Activated naive CD8-positive, alpha-beta T cell (primary cell): ENCODE measurements at regions not wholly inside any gene's neighbourhood (a gene's known extent, or its start where the extent isn't known, plus 50 kb on each side); places are given as distances from the start of the nearest gene placed in this dataset.

Experiments used
- H3K27ac Mint-ChIP-seq: one replicate; pipeline ENCODE4 v1.8.0; 2021; ENCODE audit warnings: mixed read lengths
- H3K27me3 Mint-ChIP-seq: one replicate; pipeline ENCODE4 v1.8.0; 2021; ENCODE audit warnings: mixed read lengths
- H3K36me3 Mint-ChIP-seq: one replicate; pipeline ENCODE4 v1.8.0; 2021; ENCODE audit warnings: mixed read lengths
- H3K4me1 Mint-ChIP-seq: one replicate; pipeline ENCODE4 v1.8.0; 2021; ENCODE audit warnings: low read depth, mixed read lengths
- H3K4me3 Mint-ChIP-seq: one replicate; pipeline ENCODE4 v1.8.0; 2021; ENCODE audit warnings: mild to moderate bottlenecking, mixed read lengths
- H3K9me3 Mint-ChIP-seq: one replicate; pipeline ENCODE4 v1.8.0; 2021; ENCODE audit warnings: low read depth, mixed read lengths

DNA sequence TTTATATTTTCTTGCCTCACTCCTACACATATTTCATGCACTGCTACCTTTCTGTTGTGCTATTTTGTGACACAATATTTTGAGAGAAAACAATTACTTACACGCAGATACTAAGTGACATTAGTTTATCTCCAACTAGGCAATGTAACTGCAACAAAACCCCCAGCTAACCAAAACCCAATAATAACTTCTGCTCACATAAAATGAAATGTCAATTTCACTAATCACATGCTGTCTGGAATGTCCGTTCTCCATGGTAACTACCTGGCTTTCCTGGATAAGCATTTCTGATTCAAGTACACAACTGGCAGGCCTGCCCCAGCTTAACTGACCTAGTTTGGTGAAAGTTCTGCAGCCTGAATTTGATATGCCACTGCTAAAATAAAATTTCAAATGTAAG lies 313.5 kb downstream of the TMA16 start:
- H3K27me3 Mint-ChIP-seq = no peaks in the 10 kb centered on the region
- no peaks in the 10 kb centered on the region for H3K36me3 Mint-ChIP-seq
- H3K4me3 Mint-ChIP-seq = no peak overlapping the region
- no peaks in the 10 kb centered on the region for H3K9me3 Mint-ChIP-seq
- H3K4me1 Mint-ChIP-seq = no peaks in the 10 kb centered on the region
- no peak overlapping the region for H3K27ac Mint-ChIP-seq

DNA sequence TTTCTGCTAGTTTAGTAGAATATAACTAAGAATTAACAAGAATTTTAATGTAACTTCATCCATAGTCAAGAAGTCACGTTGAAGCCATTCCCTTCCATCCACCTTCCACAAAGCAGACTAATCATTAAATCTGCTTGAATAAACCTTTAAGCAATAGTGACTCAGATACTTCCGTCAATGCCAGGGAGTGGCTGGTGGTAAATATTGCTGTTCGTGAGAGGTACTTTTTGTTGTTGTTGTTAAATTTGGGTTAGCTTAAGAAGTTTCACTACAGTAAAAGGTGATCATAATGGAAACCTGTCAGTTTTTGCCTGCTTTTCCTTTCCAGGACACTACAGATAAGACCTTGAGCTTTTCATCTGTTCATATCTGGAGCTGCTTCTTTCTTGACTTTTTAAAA lies 316.3 kb downstream of the TMA16 start:
- H3K4me1 Mint-ChIP-seq = no peaks in the 10 kb centered on the region
- H3K27me3 Mint-ChIP-seq = no peaks in the 10 kb centered on the region
- no peaks in the 10 kb centered on the region for H3K9me3 Mint-ChIP-seq
- no peak overlapping the region for H3K27ac Mint-ChIP-seq
- H3K36me3 Mint-ChIP-seq = no peaks in the 10 kb centered on the region
- H3K4me3 Mint-ChIP-seq = no peak overlapping the region

DNA sequence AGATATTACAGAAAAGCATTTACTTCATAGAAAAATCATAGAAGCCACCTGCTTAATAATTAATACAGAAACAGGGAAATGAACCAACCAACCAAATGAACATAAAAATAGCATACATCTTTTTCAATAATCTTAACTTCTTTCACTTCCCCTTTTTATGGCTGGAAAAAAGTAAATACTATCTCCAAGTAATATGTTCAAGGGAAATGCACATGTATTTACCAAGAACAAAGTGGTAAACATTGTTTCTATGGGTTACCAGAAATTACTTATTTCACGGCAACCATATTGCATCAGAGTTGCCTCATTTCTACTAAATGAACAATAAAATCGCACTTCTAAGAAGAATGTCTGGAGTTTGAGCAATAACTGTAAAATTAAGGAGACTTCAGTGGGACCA lies 321.3 kb downstream of the TMA16 start:
- no peak overlapping the region for H3K4me3 Mint-ChIP-seq
- H3K36me3 Mint-ChIP-seq = no peaks in the 10 kb centered on the region
- no peaks in the 10 kb centered on the region for H3K27me3 Mint-ChIP-seq
- H3K4me1 Mint-ChIP-seq = no peaks in the 10 kb centered on the region
- H3K27ac Mint-ChIP-seq = no peak overlapping the region
- H3K9me3 Mint-ChIP-seq = no peaks in the 10 kb centered on the region

DNA sequence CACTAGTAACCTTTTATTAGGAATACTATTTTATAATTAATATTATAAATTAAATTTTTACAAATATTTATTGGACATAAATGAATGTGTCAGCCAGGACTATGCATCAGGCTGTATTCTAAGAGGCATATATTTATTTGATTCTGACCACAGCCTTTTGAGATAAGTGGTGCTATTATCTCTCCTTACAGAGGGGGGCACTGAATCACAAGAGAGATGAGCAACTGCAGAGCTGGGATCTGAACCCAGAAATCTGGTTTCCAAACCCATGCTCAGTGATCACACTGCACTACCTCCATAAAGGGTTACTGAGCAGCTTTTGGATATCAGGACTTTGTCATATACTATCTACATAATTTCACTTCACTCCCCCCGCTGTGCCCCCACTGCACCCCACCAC lies 322.0 kb downstream of the TMA16 start:
- Mint-ChIP-seq H3K4me3 (no peak overlapping the region), H3K4me1 (no peaks in the 10 kb centered on the region)

DNA sequence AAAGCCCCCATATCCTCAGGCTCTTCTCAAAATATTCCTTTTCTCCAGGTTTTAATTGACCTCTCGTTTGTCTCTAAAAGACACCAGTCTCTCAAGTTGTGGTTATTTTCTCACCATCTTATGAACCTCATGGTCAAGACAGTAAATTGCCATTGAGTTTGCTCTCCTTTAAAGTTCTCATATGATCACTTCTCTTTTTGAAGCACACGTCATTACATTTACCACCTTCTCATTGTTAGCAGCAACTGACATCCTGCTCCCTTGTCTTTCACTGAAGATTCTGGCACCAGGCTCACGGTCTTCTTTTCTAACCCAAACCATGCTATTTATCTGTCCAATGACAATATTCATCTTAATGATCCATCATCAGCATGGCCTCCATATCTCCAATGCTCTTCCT lies 324.2 kb downstream of the TMA16 start:
- H3K27ac Mint-ChIP-seq = no peak overlapping the region
- no peaks in the 10 kb centered on the region for H3K4me1 Mint-ChIP-seq
- no peak overlapping the region for H3K4me3 Mint-ChIP-seq
- H3K36me3 Mint-ChIP-seq = no peaks in the 10 kb centered on the region
- no peaks in the 10 kb centered on the region for H3K9me3 Mint-ChIP-seq
- H3K27me3 Mint-ChIP-seq = no peaks in the 10 kb centered on the region

More for the DNA sequence above, 322.0 kb downstream of the TMA16 start:
- no peaks in the 10 kb centered on the region for H3K27me3 Mint-ChIP-seq
- no peaks in the 10 kb centered on the region for H3K9me3 Mint-ChIP-seq
- no peak overlapping the region for H3K27ac Mint-ChIP-seq
- no peaks in the 10 kb centered on the region for H3K36me3 Mint-ChIP-seq

DNA sequence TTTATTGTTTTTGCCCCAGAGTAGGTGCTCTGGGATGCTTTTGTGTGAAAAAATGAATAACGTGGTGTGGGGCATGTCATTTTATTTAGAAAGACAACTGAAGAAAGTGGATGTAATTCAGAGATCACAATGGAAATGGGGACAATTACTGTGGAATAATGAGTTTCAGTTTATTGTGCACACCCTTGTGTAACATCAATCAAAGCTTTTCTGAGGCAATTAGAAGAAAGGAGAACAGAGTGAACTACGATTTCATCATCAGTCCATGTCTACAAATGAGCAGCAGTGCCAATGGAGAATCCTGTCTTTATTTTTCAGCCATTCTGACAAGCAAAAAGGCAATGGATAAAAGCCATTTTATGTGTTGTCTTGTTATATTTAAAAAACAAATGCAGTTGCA lies 339.2 kb downstream of the TMA16 start:
- H3K36me3 Mint-ChIP-seq = no peaks in the 10 kb centered on the region
- no peaks in the 10 kb centered on the region for H3K9me3 Mint-ChIP-seq
- H3K27me3 Mint-ChIP-seq = peaks cover 2% of the 10 kb centered on the region
- H3K27ac Mint-ChIP-seq = no peak overlapping the region
- no peak overlapping the region for H3K4me3 Mint-ChIP-seq
- H3K4me1 Mint-ChIP-seq = no peaks in the 10 kb centered on the region

DNA sequence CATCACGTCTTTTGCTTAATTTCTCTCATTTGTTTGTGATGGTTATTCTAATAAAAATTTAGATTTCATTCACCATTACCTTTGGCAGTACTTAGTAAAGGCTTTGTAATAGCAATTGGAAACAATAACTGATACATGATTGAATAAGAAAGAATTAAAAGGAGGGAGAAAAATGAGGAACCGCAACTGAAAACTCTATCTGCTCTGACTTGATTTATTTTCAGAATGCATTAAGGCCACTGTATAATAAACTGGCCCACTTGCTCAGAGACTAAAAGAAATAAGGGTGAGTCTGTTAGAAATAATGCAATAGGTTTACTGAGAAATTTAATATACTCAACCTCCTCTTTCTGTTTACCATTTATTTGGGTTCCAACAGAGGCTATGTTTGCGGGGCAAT lies 351.5 kb downstream of the TMA16 start:
- Mint-ChIP-seq H3K36me3 (no peaks in the 10 kb centered on the region), H3K4me1 (no peaks in the 10 kb centered on the region), H3K27ac (no peak overlapping the region), H3K27me3 (peaks cover 2% of the 10 kb centered on the region), H3K9me3 (no peaks in the 10 kb centered on the region), H3K4me3 (no peak overlapping the region)

DNA sequence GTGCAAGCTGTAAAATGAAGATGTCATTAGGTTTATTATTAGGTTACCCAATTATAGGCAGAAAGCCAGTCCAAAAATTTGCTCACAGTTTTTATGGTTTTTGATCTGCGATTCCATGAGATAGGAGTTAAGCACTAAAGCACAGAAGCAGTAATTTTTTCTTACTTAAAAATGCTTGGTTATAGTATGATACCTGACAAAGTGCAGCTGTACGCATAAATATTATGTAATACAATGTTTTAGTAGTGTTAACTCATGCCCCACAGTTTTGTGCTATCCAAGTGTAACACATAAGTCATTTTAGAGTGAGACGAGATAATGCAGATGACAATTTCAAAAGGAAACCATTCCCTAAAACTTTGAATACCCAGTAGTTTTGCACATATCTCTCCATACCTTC lies 357.8 kb downstream of the TMA16 start:
- Mint-ChIP-seq H3K4me3 (no peak overlapping the region), H3K9me3 (peaks cover 3% of the 10 kb centered on the region), H3K27ac (no peak overlapping the region), H3K27me3 (no peaks in the 10 kb centered on the region), H3K36me3 (no peaks in the 10 kb centered on the region), H3K4me1 (no peaks in the 10 kb centered on the region)

DNA sequence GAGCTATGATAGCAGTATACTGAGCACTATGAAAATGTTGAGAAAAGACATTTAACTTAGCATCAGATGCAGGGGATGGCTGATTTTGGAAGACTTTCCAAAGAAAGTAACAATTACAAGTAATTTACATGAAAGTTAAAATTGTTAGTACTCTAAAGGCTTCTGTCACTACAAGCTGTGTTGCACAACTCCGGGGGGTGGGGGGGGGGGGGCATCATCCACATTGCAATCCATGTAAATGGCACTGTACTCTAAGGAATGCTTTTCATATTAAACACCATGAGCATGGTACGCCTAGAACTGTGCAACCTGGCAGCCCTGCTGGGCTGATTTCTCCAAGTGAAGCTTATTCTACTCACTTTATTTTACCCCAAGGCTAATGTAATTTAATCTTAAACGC lies 363.4 kb downstream of the TMA16 start:
- Mint-ChIP-seq H3K27ac (no peak overlapping the region), H3K36me3 (no peaks in the 10 kb centered on the region), H3K4me1 (no peaks in the 10 kb centered on the region), H3K4me3 (no peak overlapping the region), H3K27me3 (peaks cover 4% of the 10 kb centered on the region), H3K9me3 (no peaks in the 10 kb centered on the region)

DNA sequence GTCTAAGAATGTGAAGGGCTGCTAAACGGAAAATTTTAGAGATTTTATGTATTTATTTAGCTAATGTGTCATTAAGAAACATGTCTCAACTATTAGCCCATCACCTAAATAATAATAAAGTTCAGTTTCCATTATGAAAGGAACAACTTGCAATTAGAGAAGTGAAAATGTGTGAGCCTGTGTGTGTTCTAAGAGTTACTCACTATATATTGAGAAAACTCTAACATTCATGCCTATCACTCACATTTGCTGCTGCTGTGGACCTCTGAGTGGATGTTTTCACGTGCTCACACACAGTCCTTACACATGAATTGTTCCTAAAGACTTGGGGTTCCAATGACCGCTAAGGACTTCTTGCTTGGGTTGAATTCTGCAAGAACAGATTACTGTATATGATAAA lies 364.0 kb downstream of the TMA16 start:
- Mint-ChIP-seq H3K27me3 (peaks cover 4% of the 10 kb centered on the region), H3K27ac (no peak overlapping the region), H3K4me1 (no peaks in the 10 kb centered on the region), H3K36me3 (no peaks in the 10 kb centered on the region), H3K4me3 (no peak overlapping the region), H3K9me3 (no peaks in the 10 kb centered on the region)

DNA sequence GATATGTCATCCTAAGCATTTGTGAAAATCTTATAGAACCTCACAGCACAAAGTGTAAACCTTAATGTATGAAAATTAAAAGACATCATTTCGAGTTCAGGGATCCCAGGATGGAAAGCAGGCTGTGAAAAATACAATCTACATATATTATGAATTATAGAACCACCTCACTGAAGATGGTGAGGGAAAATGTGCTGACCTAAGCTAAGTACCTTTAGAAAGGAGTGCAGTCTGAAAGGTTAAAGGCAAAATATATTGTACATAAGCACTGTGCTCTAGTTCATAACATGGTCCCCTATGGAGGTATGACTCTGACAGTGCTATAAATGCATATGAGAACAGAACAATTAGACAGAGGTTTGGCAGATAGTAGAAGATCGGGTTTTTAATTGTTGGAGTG lies 368.6 kb downstream of the TMA16 start:
- no peaks in the 10 kb centered on the region for H3K4me1 Mint-ChIP-seq
- no peak overlapping the region for H3K27ac Mint-ChIP-seq
- H3K36me3 Mint-ChIP-seq = no peaks in the 10 kb centered on the region
- no peaks in the 10 kb centered on the region for H3K9me3 Mint-ChIP-seq
- no peak overlapping the region for H3K4me3 Mint-ChIP-seq
- H3K27me3 Mint-ChIP-seq = peaks cover 4% of the 10 kb centered on the region

DNA sequence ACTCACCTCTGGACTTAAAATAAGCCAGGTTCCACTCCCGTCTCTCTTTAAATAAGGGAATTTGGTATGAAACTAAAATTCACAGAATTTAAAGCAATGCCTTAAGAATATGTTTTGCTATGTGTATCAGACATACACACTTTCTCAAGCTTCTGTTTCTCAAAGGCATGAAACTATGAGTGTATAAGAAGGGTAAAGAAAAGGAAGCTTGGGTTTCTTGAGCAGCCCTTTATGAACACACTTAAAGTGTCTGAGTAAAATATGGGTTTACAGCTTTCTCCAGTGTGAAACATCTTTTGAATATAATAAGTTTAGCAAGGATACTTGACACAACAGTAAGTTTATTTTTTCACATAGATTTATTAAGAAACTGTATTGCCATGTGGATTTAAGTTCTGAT lies 370.5 kb downstream of the TMA16 start:
- no peaks in the 10 kb centered on the region for H3K4me1 Mint-ChIP-seq
- H3K27ac Mint-ChIP-seq = no peak overlapping the region
- no peaks in the 10 kb centered on the region for H3K9me3 Mint-ChIP-seq
- no peak overlapping the region for H3K4me3 Mint-ChIP-seq
- no peaks in the 10 kb centered on the region for H3K36me3 Mint-ChIP-seq
- H3K27me3 Mint-ChIP-seq = no peaks in the 10 kb centered on the region

DNA sequence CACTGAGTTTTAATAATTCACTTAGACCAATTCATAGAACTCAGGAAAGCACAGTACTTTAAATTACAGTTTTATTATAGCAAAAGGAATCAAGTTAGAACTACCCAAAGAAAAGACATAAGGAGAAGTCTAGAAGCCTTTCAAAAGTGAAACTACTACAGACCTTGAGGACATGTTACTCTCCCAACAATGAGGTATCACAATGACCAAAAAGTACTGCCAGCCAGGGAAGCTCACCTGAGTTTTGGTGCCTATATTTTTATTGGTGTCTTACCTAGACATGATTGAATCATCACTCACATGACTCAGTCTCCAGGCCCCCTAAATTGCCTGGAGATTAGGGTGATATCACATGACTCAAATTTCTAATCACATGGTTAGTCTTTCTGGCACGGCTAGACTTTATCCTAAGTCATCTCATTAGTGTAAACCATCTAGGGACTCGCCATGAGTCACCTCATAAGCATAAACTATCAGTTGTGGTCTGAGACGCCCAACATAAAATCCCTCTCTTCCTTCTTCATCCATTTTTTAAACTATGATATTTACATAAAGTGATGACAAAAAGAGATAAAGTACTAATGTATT lies 372.3 kb downstream of the TMA16 start:
- Mint-ChIP-seq H3K4me1 (no peaks in the 10 kb centered on the region), H3K36me3 (no peaks in the 10 kb centered on the region), H3K9me3 (no peaks in the 10 kb centered on the region), H3K27me3 (no peaks in the 10 kb centered on the region), H3K4me3 (no peak overlapping the region), H3K27ac (no peak overlapping the region)

DNA sequence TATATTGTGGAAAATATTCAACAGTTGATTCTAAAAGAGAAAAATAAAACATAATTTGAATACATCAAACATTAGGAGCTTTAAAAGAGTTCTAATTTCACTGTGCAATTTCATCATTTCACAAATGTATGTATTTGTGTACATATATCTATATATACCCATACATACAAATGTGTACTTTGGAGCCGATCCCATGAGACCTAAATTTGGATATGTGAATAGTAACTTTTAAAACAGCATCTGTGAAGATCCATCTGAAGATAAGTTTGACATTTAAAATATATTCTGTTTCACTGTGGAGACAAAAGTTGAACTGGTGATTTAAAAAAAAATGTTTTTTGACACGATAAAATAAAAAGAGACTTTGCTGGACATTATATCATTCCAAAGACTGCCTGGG lies 374.0 kb downstream of the TMA16 start:
- H3K27ac Mint-ChIP-seq = no peak overlapping the region
- no peaks in the 10 kb centered on the region for H3K27me3 Mint-ChIP-seq
- no peaks in the 10 kb centered on the region for H3K36me3 Mint-ChIP-seq
- H3K4me1 Mint-ChIP-seq = no peaks in the 10 kb centered on the region
- H3K4me3 Mint-ChIP-seq = no peak overlapping the region
- no peaks in the 10 kb centered on the region for H3K9me3 Mint-ChIP-seq

DNA sequence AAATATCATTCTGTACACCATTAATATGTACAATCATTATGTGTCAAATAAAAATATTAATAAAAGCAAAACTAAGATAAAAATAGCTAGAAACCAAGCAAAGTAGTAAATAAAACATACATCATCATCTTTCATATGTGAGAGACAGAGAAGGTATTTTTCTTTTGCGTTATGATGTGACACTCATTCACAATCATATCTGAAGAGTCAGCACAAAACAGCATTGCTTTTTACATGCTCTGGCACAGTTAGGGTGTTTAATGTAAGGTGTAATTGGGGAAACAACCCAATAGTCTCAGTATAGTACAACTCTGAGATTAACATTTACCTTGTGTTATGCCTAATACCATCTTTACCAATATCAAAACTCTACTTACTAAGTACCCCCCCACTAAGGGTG lies 376.6 kb downstream of the TMA16 start:
- no peaks in the 10 kb centered on the region for H3K36me3 Mint-ChIP-seq
- no peaks in the 10 kb centered on the region for H3K9me3 Mint-ChIP-seq
- H3K27me3 Mint-ChIP-seq = no peaks in the 10 kb centered on the region
- no peak overlapping the region for H3K27ac Mint-ChIP-seq
- no peak overlapping the region for H3K4me3 Mint-ChIP-seq
- no peaks in the 10 kb centered on the region for H3K4me1 Mint-ChIP-seq

DNA sequence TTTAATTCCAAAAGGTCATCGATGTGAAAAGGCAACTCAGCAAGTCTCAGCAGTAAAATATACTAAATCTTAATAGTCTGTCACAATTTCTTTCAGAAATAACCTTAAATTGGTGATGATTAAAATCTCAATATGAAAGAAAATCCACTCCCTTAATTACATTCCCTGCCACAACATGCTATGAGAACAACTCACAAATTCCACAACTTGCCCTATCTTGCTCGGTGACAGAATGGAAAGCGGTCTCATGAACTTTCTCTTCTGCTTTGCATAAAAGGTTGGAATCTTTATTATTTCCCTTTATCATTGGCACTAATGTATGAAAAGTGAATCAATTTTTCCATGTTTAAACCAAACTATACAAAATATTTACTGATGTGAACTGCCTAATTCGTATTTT lies 380.8 kb downstream of the TMA16 start:
- Mint-ChIP-seq H3K4me3 (no peak overlapping the region), H3K36me3 (no peaks in the 10 kb centered on the region), H3K9me3 (no peaks in the 10 kb centered on the region), H3K27me3 (no peaks in the 10 kb centered on the region), H3K4me1 (no peaks in the 10 kb centered on the region), H3K27ac (no peak overlapping the region)
